Left ventricle myocardium inferior (tissue), 1 donor: ENCODE measurements at regions not wholly inside any gene's neighbourhood (a gene's known extent, or its start where the extent isn't known, plus 50 kb on each side); places are given as distances from the start of the nearest gene placed in this dataset.

Experiments
- DNase-seq: peaks from one replicate; pipeline ENCODE4 v3.0.0-alpha.2; 2020
- H3K27ac ChIP-seq: fragments of 200-600 bp; replicated peaks from 2 replicates; pipeline ENCODE4 v1.8.0; 2021
- H3K27me3 ChIP-seq: fragments of 200-600 bp; 2 replicates; pipeline ENCODE4 v1.8.0; 2021; ENCODE audit warnings: low read depth
- H3K36me3 ChIP-seq: fragments of 200-600 bp; 2 replicates; pipeline ENCODE4 v1.8.0; 2021
- H3K4me1 ChIP-seq: fragments of 200-600 bp; 2 replicates; pipeline ENCODE4 v1.8.0; 2021
- H3K4me3 ChIP-seq: fragments of 200-600 bp; 2 replicates; pipeline ENCODE4 v1.8.0; 2021; ENCODE audit warnings: mild to moderate bottlenecking, moderate library complexity
- H3K9me3 ChIP-seq: fragments of 200-600 bp; replicated peaks from 2 replicates; pipeline ENCODE4 v1.8.0; 2021
- intact Hi-C: fragments of 100-400 bp; cut with micrococcal nuclease; formaldehyde crosslinking; loops from one replicate; pipeline ENCODE4 v1.11.0; 2022
- TF ChIP-seq, protein P1 (sequence below): fragments of 200-600 bp; IDR thresholded peaks from 2 replicates; pipeline ENCODE4 v1.8.0; 2021; ENCODE audit warnings: antibody characterized with exemption, mild to moderate bottlenecking, borderline replicate concordance
- donor health status: DM: no; HTN: yes; CAD: no; lungs with severe emphysema.

GRCh38 chr12:115626210-115626609 is 651.3 kb downstream of the MED13L start:
- DNase-seq: no peak
- peaks cover 12% of the 10 kb centered on the region for H3K4me1 ChIP-seq

GRCh38 chr12:115623764-115624334 is 653.6 kb downstream of the MED13L start:
- peak; percentile 73 for DNase-seq
- no peak overlapping the region for H3K4me3 ChIP-seq
- peak overlapping the region; percentile 74 for H3K27ac ChIP-seq
- H3K36me3 ChIP-seq: no peaks in the 10 kb centered on the region
- intact Hi-C loops: no loop called here
- peaks cover 19% of the 10 kb centered on the region for H3K9me3 ChIP-seq
- H3K4me1 ChIP-seq: peaks cover 12% of the 10 kb centered on the region
- peaks cover 37% of the 10 kb centered on the region for H3K27me3 ChIP-seq
- TF ChIP-seq, protein P1, sequence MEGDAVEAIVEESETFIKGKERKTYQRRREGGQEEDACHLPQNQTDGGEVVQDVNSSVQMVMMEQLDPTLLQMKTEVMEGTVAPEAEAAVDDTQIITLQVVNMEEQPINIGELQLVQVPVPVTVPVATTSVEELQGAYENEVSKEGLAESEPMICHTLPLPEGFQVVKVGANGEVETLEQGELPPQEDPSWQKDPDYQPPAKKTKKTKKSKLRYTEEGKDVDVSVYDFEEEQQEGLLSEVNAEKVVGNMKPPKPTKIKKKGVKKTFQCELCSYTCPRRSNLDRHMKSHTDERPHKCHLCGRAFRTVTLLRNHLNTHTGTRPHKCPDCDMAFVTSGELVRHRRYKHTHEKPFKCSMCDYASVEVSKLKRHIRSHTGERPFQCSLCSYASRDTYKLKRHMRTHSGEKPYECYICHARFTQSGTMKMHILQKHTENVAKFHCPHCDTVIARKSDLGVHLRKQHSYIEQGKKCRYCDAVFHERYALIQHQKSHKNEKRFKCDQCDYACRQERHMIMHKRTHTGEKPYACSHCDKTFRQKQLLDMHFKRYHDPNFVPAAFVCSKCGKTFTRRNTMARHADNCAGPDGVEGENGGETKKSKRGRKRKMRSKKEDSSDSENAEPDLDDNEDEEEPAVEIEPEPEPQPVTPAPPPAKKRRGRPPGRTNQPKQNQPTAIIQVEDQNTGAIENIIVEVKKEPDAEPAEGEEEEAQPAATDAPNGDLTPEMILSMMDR: no peak

More at GRCh38 chr12:115626210-115626609, 651.3 kb downstream of the MED13L start:
- H3K4me3 ChIP-seq: no peak overlapping the region
- no peak overlapping the region for H3K27ac ChIP-seq
- intact Hi-C loops: no loop called here
- H3K9me3 ChIP-seq: peaks cover 26% of the 10 kb centered on the region
- peaks cover 26% of the 10 kb centered on the region for H3K27me3 ChIP-seq
- TF ChIP-seq, protein P1: no peak
- H3K36me3 ChIP-seq: no peaks in the 10 kb centered on the region

DNA sequence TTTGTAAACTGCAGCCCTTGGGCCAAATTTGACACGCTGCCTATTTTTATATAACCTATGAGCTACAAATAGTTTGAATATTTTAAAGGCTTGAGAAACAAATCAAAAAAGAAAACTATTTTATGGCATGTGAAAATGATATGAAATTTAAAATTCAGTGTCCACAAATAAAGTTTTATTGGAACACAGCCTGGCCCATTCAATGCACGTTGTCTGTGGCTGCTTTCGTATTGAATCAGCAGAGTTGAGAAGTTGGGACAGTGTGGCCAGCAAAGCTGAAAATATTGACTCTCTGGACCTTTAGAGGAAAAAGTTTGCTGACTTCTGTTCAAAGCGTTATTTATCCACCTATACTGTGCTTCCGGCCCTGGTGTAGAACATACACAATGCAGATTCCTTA is 654.2 kb downstream of the MED13L start:
- H3K9me3 ChIP-seq: peaks cover 21% of the 10 kb centered on the region
- TF ChIP-seq, protein P1: no peak
- DNase-seq: no peak
- intact Hi-C loops: no loop called here
- H3K36me3 ChIP-seq: no peaks in the 10 kb centered on the region
- peaks cover 12% of the 10 kb centered on the region for H3K4me1 ChIP-seq
- peak overlapping the region; percentile 74 for H3K27ac ChIP-seq
- H3K4me3 ChIP-seq: no peak overlapping the region
- H3K27me3 ChIP-seq: peaks cover 37% of the 10 kb centered on the region

DNA sequence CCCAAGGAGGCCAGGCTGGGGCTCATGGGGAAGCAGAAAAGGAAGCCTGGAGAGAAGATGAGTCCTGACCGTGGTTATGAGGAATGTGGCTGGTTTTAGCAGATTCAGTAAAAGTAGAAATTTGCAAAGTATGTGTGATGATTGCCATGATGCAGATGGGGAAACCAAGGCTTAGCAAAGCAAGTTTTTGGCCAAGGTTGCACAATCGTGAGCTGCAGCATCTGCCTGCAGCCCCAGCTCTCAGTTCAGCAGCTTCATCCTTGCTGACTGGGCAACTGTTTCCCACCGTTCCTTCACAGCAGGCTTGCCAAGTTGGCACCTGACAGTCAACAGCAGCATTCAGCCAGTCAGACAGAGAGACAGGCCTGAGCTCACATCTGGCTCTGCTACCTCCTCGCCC is 656.7 kb downstream of the MED13L start:
- H3K4me3 ChIP-seq: no peak overlapping the region
- no peak for DNase-seq
- no peak overlapping the region for H3K27ac ChIP-seq
- TF ChIP-seq, protein P1: no peak
- H3K36me3 ChIP-seq: no peaks in the 10 kb centered on the region
- H3K27me3 ChIP-seq: peaks cover 37% of the 10 kb centered on the region
- H3K4me1 ChIP-seq: peaks cover 12% of the 10 kb centered on the region
- intact Hi-C loops: no loop called here
- peaks cover 17% of the 10 kb centered on the region for H3K9me3 ChIP-seq

- no peak overlapping the region for H3K4me3 ChIP-seq
- no peaks in the 10 kb centered on the region for H3K36me3 ChIP-seq
- no peak for DNase-seq
- no peak overlapping the region for H3K27ac ChIP-seq
- H3K4me1 ChIP-seq: peaks cover 12% of the 10 kb centered on the region
- TF ChIP-seq, protein P1: no peak
- peaks cover 33% of the 10 kb centered on the region for H3K27me3 ChIP-seq
- intact Hi-C loops: no loop called here
- peaks cover 9% of the 10 kb centered on the region for H3K9me3 ChIP-seq
Observed at GRCh38 chr12:115619889-115620288, 657.6 kb downstream of the MED13L start.
